HG03108 (cell line): ENCODE measurements at regions not wholly inside any gene's neighbourhood (a gene's known extent, or its start where the extent isn't known, plus 50 kb on each side); places are given as distances from the start of the nearest gene placed in this dataset.

Experiments
- ATAC-seq: cut with Tn5 transposase; IDR thresholded peaks from one replicate; pipeline ENCODE4 v1.9.1; 2021; ENCODE audit warnings: moderate library complexity; ENCODE audit not compliant: unreplicated experiment

DNA sequence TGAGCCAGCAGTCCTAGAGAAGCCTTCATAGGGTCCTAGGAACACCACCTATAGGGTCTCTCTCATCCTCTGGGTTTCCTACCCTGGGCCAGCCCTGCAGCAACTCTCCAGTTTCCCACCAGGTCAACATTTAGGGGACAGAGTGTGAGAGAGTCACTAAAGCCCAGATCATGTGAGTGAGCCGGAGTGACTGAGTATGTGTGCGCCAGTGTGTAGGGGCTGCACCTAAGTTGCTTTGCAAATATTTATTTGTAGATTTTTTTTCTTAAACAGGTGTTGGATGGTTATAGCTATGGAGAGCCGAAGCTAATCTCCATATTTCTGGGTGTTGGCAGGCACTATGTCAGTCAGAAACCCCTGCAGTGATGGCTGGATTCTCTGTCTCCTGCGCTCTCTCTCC is 232.5 kb upstream of the NCAM1 start:
- no peak for ATAC-seq

DNA sequence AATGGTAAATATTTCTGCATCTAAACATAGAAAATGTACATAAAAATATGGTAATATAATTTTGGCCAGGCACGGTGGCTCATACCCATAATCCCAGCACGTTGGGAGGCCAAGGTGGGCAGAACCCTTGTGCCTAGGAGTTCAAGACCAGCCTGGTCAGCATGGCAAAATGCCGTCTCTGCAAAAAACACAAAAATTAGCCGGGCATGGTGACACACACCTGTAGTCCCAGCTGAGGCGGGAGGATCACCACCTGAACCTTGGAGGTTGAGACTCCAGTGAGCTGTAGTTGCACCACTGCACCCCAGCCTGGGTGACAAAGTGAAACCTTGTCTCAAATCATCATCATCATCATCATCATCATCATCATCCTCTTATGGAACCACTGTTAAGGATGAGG is 230.6 kb upstream of the NCAM1 start:
- ATAC-seq = no peak

DNA sequence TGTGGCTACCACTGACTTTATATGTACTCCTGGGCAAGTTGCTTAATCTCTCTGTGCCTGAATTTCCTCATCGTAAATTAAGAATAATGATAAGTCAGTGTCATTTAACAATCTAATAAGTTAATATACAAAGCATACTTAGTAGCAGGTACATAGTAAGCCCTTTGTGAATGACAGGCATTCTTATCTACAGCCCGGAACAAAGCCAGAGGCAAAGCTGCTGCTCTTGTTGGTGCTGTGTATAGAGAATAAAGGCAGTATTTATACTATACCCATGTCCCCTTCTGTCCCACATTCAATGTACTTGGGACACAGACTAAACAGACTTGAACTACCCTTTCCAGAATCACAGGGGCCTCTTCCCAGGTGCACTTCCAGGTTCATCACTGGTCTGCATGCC is 229.7 kb upstream of the NCAM1 start:
- no peak for ATAC-seq

DNA sequence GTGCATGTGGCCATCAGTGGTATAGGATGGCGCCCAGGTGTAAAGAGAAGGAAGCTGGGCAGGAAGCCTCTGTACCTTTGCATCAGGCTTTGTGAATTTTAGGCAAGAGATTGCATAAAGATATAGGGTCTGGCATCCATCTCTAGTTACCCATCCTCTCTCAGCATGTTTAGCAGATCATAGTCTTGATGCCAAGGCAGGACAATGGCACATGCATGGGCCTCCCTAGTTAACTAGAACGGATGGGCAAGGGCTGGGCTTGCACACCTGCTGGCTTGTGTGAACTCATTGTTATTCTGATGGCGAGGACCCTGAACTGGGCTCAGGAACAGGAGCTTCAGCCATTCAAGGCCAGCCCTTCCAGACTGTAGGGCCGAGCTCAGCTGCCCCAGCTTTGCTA is 229.2 kb upstream of the NCAM1 start:
- ATAC-seq = no peak

DNA sequence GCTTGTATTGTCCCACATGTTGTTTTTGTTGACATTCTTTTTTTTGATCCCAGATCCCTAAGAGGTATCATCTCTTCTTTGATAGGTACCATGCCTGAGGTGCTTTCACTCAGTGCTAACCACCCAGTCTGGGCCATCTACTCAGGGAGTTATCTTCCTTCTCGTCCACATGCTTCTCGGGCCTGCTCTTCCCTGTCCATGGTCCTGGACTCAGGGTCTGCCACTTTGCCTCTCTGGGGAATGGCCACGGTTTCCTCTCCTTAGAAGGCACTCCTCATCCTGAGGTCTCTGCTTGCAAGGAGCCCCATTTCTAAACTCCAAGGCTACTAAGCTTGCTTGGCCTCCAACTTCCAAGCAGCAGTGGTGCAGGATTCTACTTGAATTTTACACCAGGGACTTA is 227.0 kb upstream of the NCAM1 start:
- no peak for ATAC-seq

DNA sequence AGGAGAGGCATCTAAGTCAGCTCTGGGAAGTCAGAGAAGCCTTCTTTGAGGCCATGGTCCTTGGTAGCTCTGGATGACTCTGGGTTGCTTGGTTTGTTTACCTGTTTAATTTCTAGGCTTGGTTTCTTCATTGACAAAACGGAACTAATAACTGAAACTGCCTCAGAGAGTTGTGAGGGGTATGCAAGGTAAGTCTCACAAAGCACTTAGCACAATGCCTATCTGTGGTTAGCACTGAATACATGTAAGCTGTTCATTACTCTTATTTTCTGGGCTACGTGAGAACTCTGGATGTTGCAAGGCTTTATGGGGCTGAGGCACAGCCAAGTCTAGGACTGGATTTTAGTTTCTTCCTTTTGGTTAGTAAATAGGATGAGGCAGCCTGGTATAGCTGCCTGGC is 225.8 kb upstream of the NCAM1 start:
- no peak for ATAC-seq

DNA sequence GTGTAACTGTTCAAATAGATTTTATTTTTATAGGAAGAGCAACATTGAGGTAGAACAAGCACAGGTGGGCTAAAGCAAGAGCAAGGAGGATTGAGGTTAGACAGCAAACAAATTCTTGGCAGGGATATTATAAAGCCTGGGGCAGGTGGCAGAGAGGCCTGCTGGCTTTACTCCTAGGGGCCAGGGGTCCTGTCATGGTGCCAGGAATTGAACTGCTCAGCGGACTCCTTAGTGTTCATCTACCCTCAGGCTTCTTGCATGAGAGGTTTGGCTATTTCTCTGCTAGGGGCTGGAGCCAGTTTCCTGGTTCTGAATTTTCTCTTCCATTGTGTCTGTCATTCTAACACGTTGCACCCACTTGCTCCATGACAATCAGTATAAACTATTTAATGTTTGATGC is 217.2 kb upstream of the NCAM1 start:
- no peak for ATAC-seq

DNA sequence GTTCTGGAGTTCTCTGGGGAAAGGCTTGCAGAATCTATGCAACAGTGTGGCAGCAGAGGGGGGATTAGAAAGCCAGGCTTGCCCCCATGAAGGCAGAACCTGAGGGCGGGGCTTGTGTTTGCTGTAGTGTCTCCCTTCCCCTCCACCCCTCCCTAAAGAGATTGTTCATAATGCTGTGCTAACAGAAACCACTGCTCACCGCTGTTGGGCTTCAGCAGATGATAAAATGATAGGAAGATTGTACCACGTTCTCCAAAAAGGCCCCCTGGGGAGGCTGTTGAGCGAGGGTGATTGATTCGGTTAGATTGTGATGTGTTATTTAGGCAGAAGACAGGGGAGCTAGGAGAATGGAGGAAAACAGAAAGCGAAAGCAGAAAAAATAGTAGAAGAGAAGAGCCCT is 215.2 kb upstream of the NCAM1 start:
- ATAC-seq = no peak

DNA sequence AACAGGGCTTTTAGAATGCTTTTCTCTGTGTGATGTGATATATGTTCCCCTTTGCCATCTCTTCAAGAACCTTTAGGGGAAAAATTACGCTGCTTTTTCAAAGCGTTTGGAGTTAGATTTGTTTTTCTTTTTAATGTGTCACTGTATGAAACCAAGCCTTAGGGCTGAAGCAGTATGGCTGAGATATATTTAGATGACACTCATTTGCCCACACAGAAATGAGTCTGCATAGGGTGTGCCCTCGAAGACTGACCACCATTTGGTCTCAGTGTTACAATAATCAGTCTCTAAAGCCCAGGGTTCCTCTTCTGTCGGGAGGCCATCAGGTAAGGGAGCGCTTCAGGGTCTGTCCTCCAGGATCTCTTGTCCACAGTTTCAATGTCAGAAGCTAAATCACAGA is 213.0 kb upstream of the NCAM1 start:
- no peak for ATAC-seq

DNA sequence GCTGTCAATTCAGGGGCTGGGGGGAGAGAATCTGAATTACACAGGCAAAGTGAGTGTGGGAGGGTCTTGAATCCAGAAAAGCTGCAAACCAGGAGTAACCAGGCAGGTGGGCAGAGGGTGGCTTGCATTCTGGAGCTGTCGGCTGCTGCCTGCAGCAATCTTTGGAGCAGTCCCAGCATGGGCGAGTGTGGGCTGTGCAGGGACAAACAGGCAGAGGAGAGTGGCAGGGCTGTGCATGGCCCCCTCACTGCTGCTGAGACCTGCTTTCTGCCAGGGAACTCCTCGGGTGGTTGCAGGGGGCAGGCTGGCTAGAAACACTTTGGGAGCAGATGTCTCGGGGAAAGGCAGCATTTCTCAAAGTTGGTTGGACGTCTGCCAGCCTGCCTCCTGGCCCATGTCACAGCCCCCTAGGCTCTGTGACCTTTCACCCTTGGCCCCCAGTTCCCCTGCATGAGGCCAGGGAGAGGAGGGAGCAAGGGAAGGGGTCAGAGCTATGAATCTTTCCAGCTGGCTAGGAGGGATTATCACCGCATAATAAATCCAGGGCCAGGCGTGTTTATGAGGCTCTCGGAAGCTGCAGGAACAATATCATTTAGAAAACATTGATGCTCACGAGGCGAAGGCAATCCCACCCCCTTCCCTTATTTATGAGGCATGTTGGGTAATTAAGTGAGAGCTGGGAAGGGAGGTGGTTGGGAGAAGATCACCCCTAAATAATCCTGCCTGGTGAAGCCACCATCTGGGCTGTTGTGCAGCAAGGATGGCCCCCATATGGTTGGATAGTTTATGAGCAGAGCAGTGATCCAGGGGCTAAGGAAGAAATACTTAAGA is 212.3 kb upstream of the NCAM1 start:
- ATAC-seq = no peak

DNA sequence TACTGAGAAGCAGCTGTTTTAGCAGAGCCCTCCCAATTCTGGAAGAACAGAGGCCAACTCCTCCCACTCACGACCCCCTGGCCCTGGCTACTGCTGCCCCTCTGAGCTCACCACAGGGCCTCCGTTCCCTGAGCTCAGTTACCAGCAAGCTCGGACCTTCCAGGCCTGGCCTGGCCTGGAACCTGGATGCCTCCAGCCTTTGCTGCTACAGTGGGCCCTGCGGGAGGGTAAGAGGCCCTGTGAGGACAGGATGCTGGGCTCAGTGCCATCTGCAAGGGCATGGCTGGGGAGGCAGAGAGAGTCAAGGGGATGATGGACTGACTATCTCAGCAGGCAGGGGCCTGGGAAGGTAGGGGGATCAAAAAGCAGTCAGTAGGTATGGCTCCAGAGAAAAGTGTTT is 209.9 kb upstream of the NCAM1 start:
- ATAC-seq = no peak

DNA sequence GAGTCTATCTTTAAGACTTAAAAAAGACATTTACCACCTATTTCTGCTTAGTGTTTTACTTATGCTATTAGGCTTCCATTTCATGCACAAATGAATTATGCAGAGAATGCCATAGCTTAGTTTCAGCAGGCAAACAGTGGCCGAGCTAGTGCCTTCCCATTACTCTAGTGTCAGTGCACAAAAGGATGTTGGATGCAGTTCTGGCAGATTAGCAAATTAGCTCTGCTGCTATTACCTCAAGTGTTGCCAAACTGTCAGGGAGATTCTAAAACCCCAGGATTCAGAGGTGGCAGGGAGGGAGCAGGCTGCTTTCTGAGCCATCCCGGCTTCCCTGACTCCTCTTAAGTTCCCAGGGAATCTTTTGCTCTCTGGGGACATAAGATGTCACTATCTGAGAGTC is 209.4 kb upstream of the NCAM1 start:
- ATAC-seq = no peak

DNA sequence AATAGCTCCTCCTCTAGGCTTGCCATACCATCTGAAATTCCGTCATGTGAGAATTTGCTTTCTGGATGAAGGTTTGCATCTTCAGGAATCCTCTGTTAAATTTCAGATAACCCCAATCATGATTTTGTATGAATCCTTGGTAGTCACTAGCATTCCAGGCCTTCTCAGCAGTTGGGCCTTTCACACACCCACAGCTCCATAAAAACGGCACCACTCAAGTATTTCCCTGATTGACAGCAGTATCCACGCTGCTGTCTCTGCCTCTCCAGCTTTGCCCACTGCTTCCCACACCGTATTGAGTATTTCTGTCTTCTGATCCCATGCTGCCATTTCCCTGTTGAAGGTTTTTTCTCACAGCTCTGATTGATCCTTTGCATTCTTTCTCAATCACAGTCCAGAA is 208.7 kb upstream of the NCAM1 start:
- no peak for ATAC-seq

DNA sequence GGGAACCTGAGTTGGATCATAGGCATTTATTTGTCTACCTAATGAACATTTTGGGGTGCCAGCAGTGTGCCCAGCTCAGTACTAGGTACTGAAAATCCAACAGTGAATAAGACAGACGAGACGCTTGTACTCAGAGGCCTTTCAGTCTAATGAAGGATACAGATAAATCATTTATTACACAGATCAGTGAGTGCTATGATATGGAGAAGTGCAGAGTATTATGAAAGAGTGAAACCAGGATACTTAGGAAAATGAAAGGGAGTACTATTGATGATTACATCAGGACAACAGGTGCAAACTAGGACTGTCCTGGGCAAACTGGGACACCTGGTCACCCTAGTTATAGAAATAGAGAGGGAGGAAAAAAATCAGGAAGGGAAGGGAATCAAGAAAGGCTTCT is 207.5 kb upstream of the NCAM1 start:
- no peak for ATAC-seq

DNA sequence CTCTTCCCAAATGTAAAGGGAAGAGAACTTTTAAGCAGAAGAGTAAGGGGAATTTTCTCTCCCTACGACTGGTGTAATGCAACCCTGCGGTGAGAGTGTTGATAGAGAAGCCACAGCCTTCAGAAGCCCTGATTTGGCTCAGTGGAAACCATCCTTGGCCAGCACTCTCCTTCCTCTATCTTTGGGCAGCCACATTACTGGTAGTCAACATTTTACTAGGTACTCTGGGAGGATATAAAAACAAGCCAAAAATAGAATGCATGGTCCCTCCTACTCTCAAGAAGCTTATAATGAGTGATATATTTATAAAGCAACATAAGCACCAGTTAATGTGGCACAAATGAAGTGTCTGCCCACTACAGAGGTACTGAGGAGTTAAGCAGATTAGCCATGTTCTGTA is 201.8 kb upstream of the NCAM1 start:
- ATAC-seq = no peak

DNA sequence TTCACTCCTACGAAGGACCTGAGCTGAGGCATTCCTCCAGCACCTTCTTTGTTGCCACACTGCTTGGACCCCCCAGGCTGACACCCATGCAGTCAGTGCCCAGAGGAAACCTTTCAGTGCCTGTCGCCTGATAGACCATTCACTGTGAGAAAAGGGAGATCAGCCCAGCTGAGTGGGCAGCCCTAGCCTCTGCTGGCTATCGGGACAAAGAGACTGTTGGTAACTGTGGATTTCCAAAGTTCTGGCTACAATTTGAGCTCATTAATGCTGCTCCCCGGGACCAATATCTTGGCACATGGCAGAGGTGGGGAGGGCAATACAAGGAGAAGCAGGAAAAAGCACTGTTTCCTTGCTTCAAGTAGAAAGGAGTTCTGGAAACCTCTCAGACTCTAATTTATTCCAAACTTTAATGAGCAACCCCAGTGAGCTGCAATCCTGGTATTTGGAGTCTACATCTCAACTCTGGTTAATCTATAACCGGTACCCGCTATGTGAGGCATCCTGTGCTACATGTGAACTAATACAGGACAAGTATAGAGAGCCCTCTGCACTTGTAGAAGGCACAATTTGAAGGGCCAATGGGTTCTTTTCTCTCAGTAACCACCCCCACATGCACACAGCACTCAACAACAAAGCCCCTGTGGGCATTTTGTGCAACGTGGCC is 200.7 kb upstream of the NCAM1 start:
- ATAC-seq = no peak

DNA sequence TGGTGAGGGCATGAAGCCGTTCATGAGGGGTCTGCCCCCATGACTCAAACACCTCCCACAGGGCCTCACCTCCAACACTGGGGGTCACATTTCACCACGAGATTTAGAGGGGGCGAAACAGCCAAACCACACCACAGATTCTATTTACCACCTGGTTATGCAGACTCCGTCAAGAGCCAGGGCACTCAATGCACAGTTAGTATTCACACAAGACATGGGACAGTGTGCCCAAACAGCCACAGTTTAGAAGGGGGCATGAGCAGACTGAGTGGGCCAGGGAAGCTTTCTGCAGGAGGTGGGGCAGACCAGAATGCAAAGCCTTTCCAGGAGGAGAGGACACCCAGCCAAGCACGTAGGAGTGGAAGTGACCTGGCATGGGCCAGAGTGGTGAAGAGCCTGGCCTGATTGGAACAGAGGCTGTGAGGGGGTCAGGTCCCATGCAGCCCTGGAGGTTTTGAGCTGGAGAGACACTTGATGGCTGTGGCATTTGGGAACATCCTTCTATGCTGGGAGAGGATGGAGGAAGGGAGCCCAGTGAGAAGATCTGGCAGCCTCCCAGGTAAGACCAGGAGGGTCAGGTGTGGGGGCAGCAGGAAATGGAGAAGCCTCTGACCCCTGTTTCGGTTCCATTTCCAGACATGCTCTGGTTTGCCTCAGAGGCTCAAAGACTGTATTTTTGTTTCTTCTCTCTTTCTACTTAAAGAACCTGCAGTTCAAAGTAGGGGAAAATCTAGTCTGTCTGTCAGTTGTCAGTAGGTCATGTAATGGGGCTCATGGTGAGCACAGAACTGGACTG is 199.1 kb upstream of the NCAM1 start:
- ATAC-seq = no peak

DNA sequence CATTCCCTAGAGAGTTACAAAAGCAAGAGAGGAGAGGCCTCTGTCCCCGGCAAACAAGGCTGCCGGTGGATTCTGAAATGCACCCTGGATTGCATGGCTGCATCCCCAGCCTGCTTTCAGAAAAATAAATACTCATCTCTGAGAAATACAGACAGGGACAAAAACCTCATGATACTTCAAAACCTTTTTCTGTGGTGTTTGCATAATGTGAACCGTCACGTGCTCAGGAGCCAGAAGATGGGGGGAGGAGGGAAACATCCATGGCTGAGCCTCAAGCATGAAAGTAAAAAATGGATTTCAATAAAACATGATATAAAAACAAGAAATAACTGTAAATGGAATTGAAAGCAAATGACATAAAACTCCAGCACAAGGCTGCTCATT is 198.5 kb upstream of the NCAM1 start:
- no peak for ATAC-seq

DNA sequence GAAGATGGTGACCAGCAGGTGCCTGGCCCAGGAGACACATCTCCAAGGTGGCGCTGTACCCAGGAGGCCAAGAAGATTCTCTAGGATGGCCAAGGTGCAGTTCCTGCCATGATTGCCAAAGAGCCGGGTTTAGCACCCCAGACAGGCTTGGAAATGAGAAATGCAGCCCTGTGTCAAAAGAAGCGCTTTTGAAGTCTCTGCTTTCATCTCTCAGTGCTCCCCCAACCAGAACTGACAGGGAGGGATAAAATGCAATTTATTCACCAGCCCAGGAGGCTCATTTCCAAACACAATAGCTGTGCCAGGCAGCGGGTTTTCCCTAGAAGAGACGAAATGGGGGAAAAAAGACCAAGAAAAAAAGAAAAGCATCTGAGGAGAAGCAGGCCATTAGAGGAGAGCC is 195.9 kb upstream of the NCAM1 start:
- no peak for ATAC-seq

DNA sequence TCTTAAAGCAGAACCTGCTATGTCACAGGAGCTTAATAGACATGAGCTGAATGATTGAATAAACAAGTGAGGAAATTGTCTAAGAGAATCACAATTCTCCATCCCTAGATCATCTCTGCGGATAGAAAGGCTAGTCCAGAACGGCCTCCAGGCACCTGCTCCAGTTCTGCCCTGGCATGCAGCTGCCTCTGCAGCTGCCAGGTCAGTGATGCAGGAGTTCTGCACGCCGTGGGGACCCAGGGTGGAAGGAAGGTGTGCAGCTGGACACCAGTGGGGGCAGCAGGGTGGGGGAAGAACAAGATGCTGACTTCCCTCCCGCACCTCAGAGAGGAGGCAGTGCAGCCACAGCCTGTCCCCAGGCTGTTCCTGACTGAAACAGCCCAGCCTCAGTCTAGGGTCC is 192.1 kb upstream of the NCAM1 start:
- no peak for ATAC-seq

DNA sequence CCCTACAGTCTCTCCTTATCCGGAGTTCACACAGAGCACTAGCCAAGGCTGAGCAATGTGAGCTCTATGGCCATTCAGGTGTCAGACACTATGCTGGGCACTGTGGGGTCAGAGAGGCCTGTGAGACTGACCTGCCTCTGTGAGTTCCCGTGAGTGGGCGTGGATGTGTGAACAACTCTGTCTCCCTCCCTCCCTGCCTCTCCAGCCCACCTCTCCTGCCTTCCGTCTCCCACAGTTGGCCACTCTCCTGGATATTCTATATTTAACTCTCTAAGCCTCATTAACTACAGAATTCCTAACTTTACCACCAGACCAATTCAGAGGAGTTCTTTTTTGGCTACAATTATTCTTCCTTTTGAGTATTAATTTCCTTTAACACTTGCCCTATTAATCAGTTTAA is 191.6 kb upstream of the NCAM1 start:
- no peak for ATAC-seq

DNA sequence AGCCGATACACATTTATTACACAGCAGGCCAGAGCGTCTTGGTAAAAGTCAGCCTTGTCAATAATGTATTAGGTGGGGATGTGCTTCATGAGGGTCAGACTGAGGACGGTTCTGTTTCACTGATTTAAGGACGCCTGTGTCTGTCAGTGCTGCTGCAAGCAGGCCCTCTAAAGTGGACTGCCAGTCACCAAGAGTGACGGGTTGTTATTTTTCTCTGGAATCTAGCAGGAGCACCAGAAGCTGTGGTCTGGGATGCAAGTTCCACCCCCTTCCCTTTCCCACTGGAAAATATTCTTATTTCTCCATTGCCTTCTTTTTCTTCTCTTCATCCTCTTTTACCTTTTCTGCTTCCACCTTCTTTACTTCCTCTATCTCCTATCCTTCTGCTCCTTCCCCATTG is 191.2 kb upstream of the NCAM1 start:
- ATAC-seq = no peak
